ENCODE measurements at regions not wholly inside any gene's neighbourhood (a gene's known extent, or its start where the extent isn't known, plus 50 kb on each side); places are given as distances from the start of the nearest gene placed in this dataset.
A peak's percentile ranks its signal among the peaks of the same experiment; 100 is the strongest.
"Not testable (repeated sequence)": the region's sequence is repeated elsewhere in the genome, so short reads cannot be mapped to it uniquely, and the experiment has no call there.

GRCh38 chr20:53652090-53652858 lies 58.6 kb upstream of the ZNF217 start:
- DNase-seq = peak; percentile 63
- in situ Hi-C loops (cut with MboI; ENCODE audit: low pct_unique_long_range_greater_than_20kb, low sequenced_read_pairs) = no loop called here

- in situ Hi-C loops (cut with MboI; ENCODE audit: low pct_unique_long_range_greater_than_20kb, low sequenced_read_pairs); DNase-seq: not testable (repeated sequence)
Measured at GRCh38 chr20:53649493-53649892, 55.9 kb upstream of the ZNF217 start.

GRCh38 chr20:53647286-53647821 lies 53.7 kb upstream of the ZNF217 start:
- DNase-seq = no peak
- in situ Hi-C loops (cut with MboI; ENCODE audit: low pct_unique_long_range_greater_than_20kb, low sequenced_read_pairs) = no loop called here

- in situ Hi-C loops (cut with MboI; ENCODE audit: low pct_unique_long_range_greater_than_20kb, low sequenced_read_pairs) = no loop called here
- no peak for DNase-seq
Measured at GRCh38 chr20:53646550-53646949, 52.9 kb upstream of the ZNF217 start.

GRCh38 chr20:53645582-53645897 lies 51.9 kb upstream of the ZNF217 start:
- DNase-seq = no peak
- in situ Hi-C loops (cut with MboI; ENCODE audit: low pct_unique_long_range_greater_than_20kb, low sequenced_read_pairs) = no loop called here

- in situ Hi-C loops (cut with MboI; ENCODE audit: low pct_unique_long_range_greater_than_20kb, low sequenced_read_pairs); DNase-seq: not testable (repeated sequence)
Measured at GRCh38 chr20:53644108-53644507, 50.5 kb upstream of the ZNF217 start.
